ENCODE measurements at regions not wholly inside any gene's neighbourhood (a gene's known extent, or its start where the extent isn't known, plus 50 kb on each side); places are given as distances from the start of the nearest gene placed in this dataset.

- DNase-seq (ENCODE audit: low spot score): no peak
Measured at GRCh38 chrX:6906608-6907007, 240.9 kb upstream of the STS start.

- no peak for DNase-seq (ENCODE audit: low spot score)
Measured at GRCh38 chrX:6904156-6904555, 243.4 kb upstream of the STS start.

- DNase-seq (ENCODE audit: low spot score): no peak
Measured at GRCh38 chrX:6898371-6898770, 249.1 kb upstream of the STS start.

GRCh38 chrX:6891404-6891803, 256.1 kb upstream of the STS start:
- DNase-seq (ENCODE audit: low spot score): no peak

GRCh38 chrX:6890544-6891261, 256.8 kb upstream of the STS start:
- DNase-seq (ENCODE audit: low spot score): no peak

- DNase-seq (ENCODE audit: low spot score): no peak
Measured at GRCh38 chrX:6885909-6886308, 261.6 kb upstream of the STS start.

GRCh38 chrX:6885396-6885795, 262.1 kb upstream of the STS start:
- DNase-seq (ENCODE audit: low spot score): no peak

- no peak for DNase-seq (ENCODE audit: low spot score)
Measured at GRCh38 chrX:6861456-6861855, 286.1 kb upstream of the STS start.

GRCh38 chrX:6857749-6858148, 289.8 kb upstream of the STS start:
- DNase-seq (ENCODE audit: low spot score): no peak

- no peak for DNase-seq (ENCODE audit: low spot score)
Measured at GRCh38 chrX:6856471-6856870, 291.0 kb upstream of the STS start.

GRCh38 chrX:6852869-6853268, 294.6 kb upstream of the STS start:
- DNase-seq (ENCODE audit: low spot score): no peak

GRCh38 chrX:6852121-6852520, 295.4 kb upstream of the STS start:
- no peak for DNase-seq (ENCODE audit: low spot score)

- no peak for DNase-seq (ENCODE audit: low spot score)
Measured at GRCh38 chrX:6851140-6851539, 296.4 kb upstream of the STS start.

GRCh38 chrX:6849716-6850414, 297.6 kb upstream of the STS start:
- DNase-seq (ENCODE audit: low spot score): no peak

- no peak for DNase-seq (ENCODE audit: low spot score)
Measured at GRCh38 chrX:6832619-6833018, 297.7 kb upstream of the VCX3A start.

- DNase-seq (ENCODE audit: low spot score): no peak
Measured at GRCh38 chrX:6826856-6827255, 291.9 kb upstream of the VCX3A start.

GRCh38 chrX:6821730-6822129, 286.8 kb upstream of the VCX3A start:
- DNase-seq (ENCODE audit: low spot score): no peak

- peak; percentile 2 for DNase-seq (ENCODE audit: low spot score)
Measured at GRCh38 chrX:6813836-6814370, 279.0 kb upstream of the VCX3A start.

- no peak for DNase-seq (ENCODE audit: low spot score)
Measured at GRCh38 chrX:6812087-6812486, 277.2 kb upstream of the VCX3A start.

- DNase-seq (ENCODE audit: low spot score): peak; percentile 4
Measured at GRCh38 chrX:6810776-6811175, 275.9 kb upstream of the VCX3A start.

- no peak for DNase-seq (ENCODE audit: low spot score)
Measured at GRCh38 chrX:6803607-6804006, 268.7 kb upstream of the VCX3A start.

- no peak for DNase-seq (ENCODE audit: low spot score)
Measured at GRCh38 chrX:6793000-6793399, 258.1 kb upstream of the VCX3A start.

GRCh38 chrX:6783912-6784311, 249.0 kb upstream of the VCX3A start:
- no peak for DNase-seq (ENCODE audit: low spot score)

GRCh38 chrX:6782831-6783230, 247.9 kb upstream of the VCX3A start:
- no peak for DNase-seq (ENCODE audit: low spot score)
